H9 (cell line): ENCODE measurements at regions not wholly inside any gene's neighbourhood (a gene's known extent, or its start where the extent isn't known, plus 50 kb on each side); places are given as distances from the start of the nearest gene placed in this dataset.

Experiments
- DNase-seq: peaks from one replicate; pipeline ENCODE4 v3.0.0-alpha.2; 2017
- H2AFZ ChIP-seq: one replicate; pipeline ENCODE4 v1.6.1; 2013; ENCODE audit warnings: mild to moderate bottlenecking, low read length, control low read depth, moderate library complexity
- H2AK5ac ChIP-seq: 2 replicates; pipeline ENCODE4 v1.6.1; 2013; ENCODE audit warnings: low read length, control low read depth, mixed read lengths; ENCODE audit not compliant: insufficient read length
- H2BK120ac ChIP-seq: one replicate; pipeline ENCODE4 v1.6.1; 2013; ENCODE audit warnings: low read depth, mild to moderate bottlenecking, low read length, control low read depth, inconsistent platforms; ENCODE audit not compliant: poor library complexity, severe bottlenecking
- H2BK12ac ChIP-seq: 2 replicates; pipeline ENCODE4 v1.6.1; 2013; ENCODE audit warnings: low read length, control low read depth, mixed read lengths, low read depth; ENCODE audit not compliant: insufficient read length
- H2BK15ac ChIP-seq: 2 replicates; pipeline ENCODE4 v1.6.1; 2013; ENCODE audit warnings: low read depth, low read length, control low read depth
- H2BK20ac ChIP-seq: one replicate; pipeline ENCODE4 v1.6.1; 2013; ENCODE audit warnings: low read depth, mild to moderate bottlenecking, low read length, control low read depth, inconsistent platforms; ENCODE audit not compliant: poor library complexity, severe bottlenecking
- H2BK5ac ChIP-seq: 2 replicates; pipeline ENCODE4 v1.6.1; 2013; ENCODE audit warnings: low read length, control low read depth, mixed read lengths; ENCODE audit not compliant: insufficient read length
- H3K14ac ChIP-seq: 2 replicates; pipeline ENCODE4 v1.6.1; 2013; ENCODE audit warnings: low read length, control low read depth; ENCODE audit not compliant: insufficient read depth
- H3K18ac ChIP-seq: 2 replicates; pipeline ENCODE4 v1.6.1; 2013; ENCODE audit warnings: low read depth, mild to moderate bottlenecking, mixed read lengths, low read length, control low read depth; ENCODE audit not compliant: insufficient read length
- H3K23ac ChIP-seq: 2 replicates; pipeline ENCODE4 v1.6.1; 2013; ENCODE audit warnings: low read length, control low read depth, mixed read lengths, low read depth; ENCODE audit not compliant: insufficient read length
- H3K23me2 ChIP-seq: 2 replicates; pipeline ENCODE4 v1.6.1; 2013; ENCODE audit warnings: low read depth, mild to moderate bottlenecking, mixed read lengths, low read length, control low read depth; ENCODE audit not compliant: insufficient read length, poor library complexity, severe bottlenecking
- H3K27ac ChIP-seq: 2 replicates; pipeline ENCODE4 v1.5.1; 2013; ENCODE audit warnings: low read length, control low read depth, mixed read lengths, low read depth; ENCODE audit not compliant: insufficient read length
- H3K27me3 ChIP-seq: 2 replicates; pipeline ENCODE4 v1.6.1; 2013; ENCODE audit warnings: low read length, control low read depth, inconsistent platforms; ENCODE audit not compliant: insufficient read depth
- H3K4ac ChIP-seq: 2 replicates; pipeline ENCODE4 v1.6.1; 2013; ENCODE audit warnings: low read depth, mild to moderate bottlenecking, control low read depth, inconsistent platforms, low read length, moderate library complexity
- H3K4me1 ChIP-seq: 2 replicates; pipeline ENCODE4 v1.6.1; 2013; ENCODE audit warnings: low read length, control low read depth, inconsistent platforms; ENCODE audit not compliant: insufficient read depth
- H3K4me2 ChIP-seq: 2 replicates; pipeline ENCODE4 v1.6.1; 2013; ENCODE audit warnings: low read length, control low read depth, mixed read lengths; ENCODE audit not compliant: insufficient read length, insufficient read depth
- H3K56ac ChIP-seq: 2 replicates; pipeline ENCODE4 v1.6.1; 2013; ENCODE audit warnings: low read depth, mild to moderate bottlenecking, mixed read lengths, low read length, control low read depth; ENCODE audit not compliant: insufficient read length
- H3K79me1 ChIP-seq: 2 replicates; pipeline ENCODE4 v1.6.1; 2013; ENCODE audit warnings: low read depth, mild to moderate bottlenecking, moderate library complexity, low read length, control low read depth, inconsistent platforms; ENCODE audit not compliant: insufficient read depth, poor library complexity, severe bottlenecking
- H3K79me2 ChIP-seq: 2 replicates; pipeline ENCODE4 v1.6.1; 2013; ENCODE audit warnings: low read length, control low read depth, inconsistent platforms; ENCODE audit not compliant: insufficient read depth
- H3K9ac ChIP-seq: 2 replicates; pipeline ENCODE4 v1.6.1; 2013; ENCODE audit warnings: low read length, control low read depth, mixed read lengths; ENCODE audit not compliant: insufficient read length; ENCODE audit errors: extremely low read depth
- H3K9me3 ChIP-seq: one replicate; pipeline ENCODE4 v1.6.1; 2013; ENCODE audit warnings: low read depth, low read length, inconsistent platforms; ENCODE audit not compliant: control insufficient read depth
- H3T11ph ChIP-seq: one replicate; pipeline ENCODE4 v1.6.1; 2013; ENCODE audit warnings: mild to moderate bottlenecking, low read length, control low read depth, inconsistent platforms
- H4K20me1 ChIP-seq: one replicate; pipeline ENCODE4 v1.6.1; 2013; ENCODE audit not compliant: control insufficient read depth, insufficient read length, insufficient read depth
- H4K5ac ChIP-seq: 2 replicates; pipeline ENCODE4 v1.6.1; 2013; ENCODE audit warnings: low read depth, mild to moderate bottlenecking, mixed read lengths, low read length, control low read depth; ENCODE audit not compliant: insufficient read length
- H4K8ac ChIP-seq: replicated peaks from 2 replicates; pipeline ENCODE4 v1.6.1; 2013; ENCODE audit warnings: low read length, control low read depth, mixed read lengths, low read depth; ENCODE audit not compliant: insufficient read length
- H4K91ac ChIP-seq: 2 replicates; pipeline ENCODE4 v1.6.1; 2013; ENCODE audit warnings: low read depth, mild to moderate bottlenecking, moderate library complexity, mixed read lengths, low read length, control low read depth; ENCODE audit not compliant: insufficient read length
- H3K27ac Mint-ChIP-seq, 3 experiments: 2 replicates in 2 of 3; 3 replicates in 1 of 3; pipeline ENCODE4 v1.8.0; 2020 to 2021; ENCODE audit warnings: mixed read lengths in 3 of 3, mild to moderate bottlenecking in 1 of 3, moderate library complexity in 1 of 3
- H3K27me3 Mint-ChIP-seq: 2 replicates; pipeline ENCODE4 v1.8.0; 2021; ENCODE audit warnings: low read depth, mild to moderate bottlenecking, moderate library complexity, mixed read lengths
- H3K36me3 Mint-ChIP-seq, 3 experiments: 2 replicates in 2 of 3; 3 replicates in 1 of 3; pipeline ENCODE4 v1.8.0; 2020 to 2021; ENCODE audit warnings: low read depth in 3 of 3, mixed read lengths in 3 of 3; ENCODE audit not compliant: insufficient read depth in 1 of 3
- H3K4me1 Mint-ChIP-seq, 2 experiments: 2 replicates each; pipeline ENCODE4 v1.8.0; 2020; ENCODE audit warnings: mixed read lengths in 2 of 2
- H3K4me3 Mint-ChIP-seq, 2 experiments: 2 replicates in 1 of 2; 3 replicates in 1 of 2; pipeline ENCODE4 v1.8.0; 2020 to 2021; ENCODE audit warnings: mild to moderate bottlenecking in 2 of 2, mixed read lengths in 2 of 2, moderate library complexity in 1 of 2
- H3K9me3 Mint-ChIP-seq, 2 experiments: 2 replicates in 1 of 2; 3 replicates in 1 of 2; pipeline ENCODE4 v1.8.0; 2020; ENCODE audit warnings: mild to moderate bottlenecking in 2 of 2, mixed read lengths in 2 of 2, moderate library complexity in 1 of 2
- WGBS: extraction: QIAGEN DNeasy Blood & Tissue Kit; methylation state at CpG from one replicate; pipeline ENCODE4 v1.1.7; 2013; ENCODE audit warnings: missing lambda C conversion rate, low lambda C conversion rate, mixed read lengths; ENCODE audit not compliant: insufficient read length; ENCODE audit errors: extremely low coverage; 5-methylcytosine and 5-hydroxymethylcytosine counted together
- TF ChIP-seq, protein P1 (sequence below): fragments of 200-600 bp; sonication (generic); conservative IDR thresholded peaks from 3 replicates; pipeline ENCODE4 v1.8.0; 2021; ENCODE audit warnings: antibody characterized with exemption, mild to moderate bottlenecking

DNA sequence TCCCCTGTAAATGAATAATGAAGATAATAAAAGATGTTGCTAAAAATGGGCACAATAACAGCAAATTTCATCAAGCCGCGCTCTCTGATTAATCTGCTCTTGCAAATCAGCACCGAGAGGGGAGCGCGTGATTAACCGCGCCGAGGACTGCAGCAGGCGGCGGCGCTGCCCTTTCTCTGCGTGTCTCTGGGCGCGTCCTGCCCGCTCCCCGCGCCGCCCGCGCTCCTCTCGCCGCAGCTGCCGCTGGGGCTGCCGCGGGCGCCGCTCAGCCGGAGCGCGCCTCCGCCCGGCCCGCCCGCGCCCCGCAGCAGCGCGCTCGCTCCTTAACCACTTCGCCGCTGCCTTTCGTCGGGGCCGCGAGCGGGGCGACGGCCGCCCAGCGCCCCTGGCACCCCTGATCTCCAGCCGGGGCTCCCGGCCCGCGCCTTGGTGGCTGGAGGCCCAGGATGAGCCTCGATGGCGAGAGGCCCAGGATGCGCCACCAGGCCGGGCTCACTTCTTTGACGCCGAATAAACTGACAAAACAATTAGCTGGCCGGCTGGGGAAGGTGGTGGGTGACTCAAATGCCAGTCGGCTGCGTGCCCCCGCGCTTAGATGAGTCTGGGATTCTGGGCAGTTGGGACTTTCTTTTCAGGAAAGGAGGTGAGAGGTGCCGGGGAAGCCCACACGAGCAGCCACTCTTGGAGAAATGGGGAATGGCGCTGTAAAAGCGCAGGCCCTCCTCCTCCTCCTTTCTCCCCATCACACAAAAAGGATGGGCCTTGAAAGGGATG lies 221.4 kb upstream of the PKN2 start:
- Histone ChIP-seq H3K27ac (no peak overlapping the region), H4K20me1 (no peaks in the 10 kb centered on the region), H2BK120ac (no peak overlapping the region), H3K9ac (no peak overlapping the region), H4K8ac (no peak overlapping the region), H3K9me3 (no peaks in the 10 kb centered on the region), H2BK20ac (no peak overlapping the region), H3K23ac (no peak overlapping the region), H4K91ac (no peak overlapping the region), H3K79me2 (no peaks in the 10 kb centered on the region), H2AFZ (no peak overlapping the region), H3K23me2 (peaks cover 10% of the 10 kb centered on the region), H3K14ac (no peak overlapping the region; the same call in 1 of the 2 replicates), H3K56ac (no peak overlapping the region), H3K4ac (no peak overlapping the region), H2BK5ac (no peak overlapping the region), H3K4me1 (no peaks in the 10 kb centered on the region), H2BK15ac (no peak overlapping the region), H2AK5ac (no peak overlapping the region), H2BK12ac (no peak overlapping the region), H3K4me2 (peak overlapping the region; percentile 54), H3K18ac (peak overlapping the region; percentile 28), H3K27me3 (no peaks in the 10 kb centered on the region), H4K5ac (no peak overlapping the region), H3T11ph (no peak overlapping the region), H3K79me1 (no peaks in the 10 kb centered on the region)
- TF ChIP-seq, protein P1, sequence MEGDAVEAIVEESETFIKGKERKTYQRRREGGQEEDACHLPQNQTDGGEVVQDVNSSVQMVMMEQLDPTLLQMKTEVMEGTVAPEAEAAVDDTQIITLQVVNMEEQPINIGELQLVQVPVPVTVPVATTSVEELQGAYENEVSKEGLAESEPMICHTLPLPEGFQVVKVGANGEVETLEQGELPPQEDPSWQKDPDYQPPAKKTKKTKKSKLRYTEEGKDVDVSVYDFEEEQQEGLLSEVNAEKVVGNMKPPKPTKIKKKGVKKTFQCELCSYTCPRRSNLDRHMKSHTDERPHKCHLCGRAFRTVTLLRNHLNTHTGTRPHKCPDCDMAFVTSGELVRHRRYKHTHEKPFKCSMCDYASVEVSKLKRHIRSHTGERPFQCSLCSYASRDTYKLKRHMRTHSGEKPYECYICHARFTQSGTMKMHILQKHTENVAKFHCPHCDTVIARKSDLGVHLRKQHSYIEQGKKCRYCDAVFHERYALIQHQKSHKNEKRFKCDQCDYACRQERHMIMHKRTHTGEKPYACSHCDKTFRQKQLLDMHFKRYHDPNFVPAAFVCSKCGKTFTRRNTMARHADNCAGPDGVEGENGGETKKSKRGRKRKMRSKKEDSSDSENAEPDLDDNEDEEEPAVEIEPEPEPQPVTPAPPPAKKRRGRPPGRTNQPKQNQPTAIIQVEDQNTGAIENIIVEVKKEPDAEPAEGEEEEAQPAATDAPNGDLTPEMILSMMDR, result no peak
- peak overlapping the region in 2 of 3 experiments; percentile 65 to 76; a peak in 2 of 7 replicates for H3K27ac Mint-ChIP-seq
- H3K9me3 Mint-ChIP-seq, result peaks cover 2 to 3% of the 10 kb centered on the region in 2 experiments
- DNase-seq, result peak; percentile 60
- H3K4me1 Mint-ChIP-seq, result no peaks in the 10 kb centered on the region
- H3K36me3 Mint-ChIP-seq, result peaks cover 0 to 3% (median 2%) of the 10 kb centered on the region in 3 experiments; a peak in 3 of 7 replicates
- peak overlapping the region; percentile 63 to 81 for H3K4me3 Mint-ChIP-seq
- peaks cover 4% of the 10 kb centered on the region for H3K27me3 Mint-ChIP-seq
- no CpG with 5 or more reads among the region's 69 CpGs for WGBS
